NCI-H2107 treated with DMSO at 0.1 percent for 48 hours (cell line): ENCODE measurements at regions not wholly inside any gene's neighbourhood (a gene's known extent, or its start where the extent isn't known, plus 50 kb on each side); places are given as distances from the start of the nearest gene placed in this dataset.

ENCODE experiments used
- DNase-seq: peaks from one replicate; lab custom pipeline; 2025; ENCODE audit not compliant: unreplicated experiment; lab: John Stamatoyannopoulos, UW

GRCh38 chr18:77505499-77505898, 255.9 kb downstream of the GALR1 start:
- DNase-seq: no peak

- no peak for DNase-seq
Measured at GRCh38 chr18:77512152-77512551, 262.5 kb downstream of the GALR1 start.

GRCh38 chr18:77517901-77518300, 268.3 kb downstream of the GALR1 start:
- no peak for DNase-seq

- no peak for DNase-seq
Measured at GRCh38 chr18:77520767-77521166, 271.1 kb downstream of the GALR1 start.

DNA sequence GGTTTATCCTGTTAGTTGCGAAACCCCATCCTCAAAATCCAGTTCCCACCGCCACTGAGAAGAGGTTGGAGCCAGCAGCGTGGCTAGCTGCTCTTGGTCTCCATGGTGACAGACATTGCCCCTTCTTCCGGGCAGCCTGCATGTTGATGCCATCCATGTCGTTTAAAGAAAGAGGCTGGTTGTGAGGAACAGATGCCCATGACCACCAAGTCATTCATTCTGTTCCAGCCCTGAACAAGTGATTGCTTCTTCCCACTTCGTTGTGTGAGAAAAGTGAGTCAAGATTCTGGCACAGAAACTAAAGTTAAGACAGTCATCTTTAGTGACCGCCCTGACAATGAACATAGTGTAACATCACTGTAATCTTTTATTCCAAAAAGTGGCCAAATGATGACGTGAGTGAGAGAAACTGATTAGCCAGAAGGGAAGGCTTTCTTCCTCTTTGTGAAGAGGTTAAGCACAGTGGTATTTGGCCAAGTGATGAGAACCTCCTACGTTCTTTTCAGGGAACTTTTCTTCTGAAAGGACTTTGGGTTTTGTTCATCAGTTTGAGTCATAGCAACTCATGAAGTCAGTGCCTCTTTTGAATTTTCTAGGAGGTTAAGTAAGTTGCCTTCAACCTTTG, 272.5 kb downstream of the GALR1 start:
- no peak for DNase-seq

DNA sequence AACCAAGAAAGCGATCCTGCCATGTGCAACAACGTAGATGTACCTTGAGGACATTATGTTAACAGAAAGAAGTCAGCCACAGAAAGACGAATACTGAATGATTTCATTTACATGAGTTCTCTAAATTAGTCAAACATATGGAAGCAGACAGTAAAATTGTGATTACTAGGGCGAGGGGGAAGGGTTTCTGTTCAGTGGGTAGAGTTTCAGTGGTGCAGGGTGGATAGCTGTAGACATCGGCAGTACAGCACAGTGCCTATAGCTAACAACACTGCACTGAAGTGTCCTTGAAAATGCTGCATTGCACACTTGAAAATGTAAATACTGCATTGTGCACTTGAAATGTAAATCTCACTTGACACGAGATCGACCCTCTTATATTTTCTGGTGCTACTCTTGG, 275.3 kb downstream of the GALR1 start:
- DNase-seq: peak; percentile 33

DNA sequence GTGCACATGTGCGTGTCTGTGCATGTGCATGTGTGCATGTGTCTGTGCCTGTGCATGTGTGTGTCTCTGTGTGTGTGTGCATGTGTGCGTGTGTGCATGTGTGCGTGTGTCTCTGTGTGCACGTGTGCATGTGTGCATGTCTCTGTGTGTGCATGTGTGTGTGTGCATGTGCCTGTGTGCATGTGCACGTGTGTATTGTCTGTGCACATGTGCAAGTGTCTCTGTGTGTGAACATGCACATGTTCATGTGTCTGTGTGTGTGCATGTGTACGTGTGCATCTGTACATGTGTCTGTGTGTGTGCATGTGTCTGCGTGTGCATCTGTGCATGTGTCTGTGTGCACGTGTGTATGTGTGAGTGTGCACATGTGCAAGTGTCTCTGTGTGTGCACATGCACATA, 277.3 kb downstream of the GALR1 start:
- DNase-seq: no peak

- DNase-seq: no peak
Measured at GRCh38 chr18:77528872-77529271, 279.2 kb downstream of the GALR1 start.

DNA sequence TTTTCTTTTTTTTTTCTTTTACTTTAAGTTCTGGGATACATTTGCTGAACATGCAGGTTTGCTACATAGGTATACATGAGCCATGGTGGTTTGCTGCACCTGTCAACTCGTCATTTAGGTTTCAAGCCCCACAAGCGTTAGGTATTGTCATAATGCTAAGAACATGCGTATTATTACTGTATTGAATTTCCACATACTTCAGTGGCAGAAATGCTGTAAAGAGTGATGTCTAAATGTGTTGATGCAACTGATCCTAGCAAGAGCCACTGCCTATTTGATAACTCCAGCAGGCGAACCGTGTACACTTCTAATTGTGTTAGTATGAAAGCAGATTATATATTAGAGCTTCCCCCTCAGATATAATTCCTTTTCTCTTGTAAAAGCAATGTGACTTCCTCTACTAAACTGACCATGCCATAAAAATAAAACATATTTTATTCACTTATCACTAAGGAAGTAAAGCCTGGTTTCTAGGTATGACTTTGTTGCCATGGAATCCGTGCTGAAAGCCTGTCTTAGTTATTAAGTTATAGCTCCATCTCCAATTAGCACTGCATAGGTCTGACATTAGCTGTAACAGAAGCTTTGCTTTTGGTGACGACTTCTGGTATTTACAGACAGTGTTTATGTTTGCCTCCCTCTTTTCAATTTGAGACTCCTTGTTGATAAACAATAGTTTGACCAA, 280.0 kb downstream of the GALR1 start:
- DNase-seq: peak; percentile 96

- DNase-seq: no peak
Measured at GRCh38 chr18:77530732-77531131, 281.1 kb downstream of the GALR1 start.

GRCh38 chr18:77539860-77540259, 290.2 kb downstream of the GALR1 start:
- no peak for DNase-seq

GRCh38 chr18:77544792-77545191, 295.1 kb downstream of the GALR1 start:
- DNase-seq: no peak

DNA sequence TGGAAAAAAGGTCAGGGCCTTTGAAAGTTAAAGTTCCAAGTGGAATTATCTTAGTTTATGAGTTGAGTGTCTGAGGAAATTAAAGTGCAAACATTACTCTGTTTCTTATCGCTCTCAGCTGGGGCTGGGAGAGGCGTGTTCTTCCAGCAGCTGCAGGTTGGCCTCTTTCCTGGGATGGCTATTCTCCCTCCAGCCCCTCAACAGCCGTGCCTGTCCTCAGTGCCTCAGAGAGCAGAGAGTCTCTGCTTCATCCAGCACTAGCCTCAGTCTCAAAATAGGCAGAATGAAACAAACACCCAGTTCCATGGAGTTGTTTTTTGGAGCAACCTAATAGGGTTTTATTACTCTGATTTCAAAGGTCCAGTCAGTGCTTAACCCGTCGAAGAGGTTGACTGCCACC, 298.1 kb downstream of the GALR1 start:
- DNase-seq: no peak

- no peak for DNase-seq
Measured at GRCh38 chr18:77548790-77549420, 299.3 kb downstream of the GALR1 start.

GRCh38 chr18:77550625-77551024, 301.0 kb downstream of the GALR1 start:
- DNase-seq: no peak

DNA sequence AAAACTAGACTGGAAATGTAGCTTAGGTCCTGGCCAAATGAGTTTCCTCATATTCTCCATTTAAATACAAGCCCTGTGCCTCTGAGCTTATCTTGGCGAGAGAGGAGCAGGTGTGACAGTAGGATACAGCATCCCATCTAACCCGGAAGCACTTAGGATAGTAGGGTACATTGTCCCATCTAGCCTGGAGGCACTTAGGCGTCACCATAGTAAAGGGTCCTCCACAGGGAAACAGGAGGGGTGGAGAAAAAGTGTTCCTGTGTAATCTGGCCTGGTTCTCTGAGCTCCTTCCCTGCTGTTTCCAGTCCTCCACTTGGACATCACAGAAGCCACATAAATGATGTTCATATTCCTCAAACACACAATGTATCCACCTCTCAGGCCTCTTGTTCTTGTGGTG, 301.4 kb downstream of the GALR1 start:
- DNase-seq: no peak

DNA sequence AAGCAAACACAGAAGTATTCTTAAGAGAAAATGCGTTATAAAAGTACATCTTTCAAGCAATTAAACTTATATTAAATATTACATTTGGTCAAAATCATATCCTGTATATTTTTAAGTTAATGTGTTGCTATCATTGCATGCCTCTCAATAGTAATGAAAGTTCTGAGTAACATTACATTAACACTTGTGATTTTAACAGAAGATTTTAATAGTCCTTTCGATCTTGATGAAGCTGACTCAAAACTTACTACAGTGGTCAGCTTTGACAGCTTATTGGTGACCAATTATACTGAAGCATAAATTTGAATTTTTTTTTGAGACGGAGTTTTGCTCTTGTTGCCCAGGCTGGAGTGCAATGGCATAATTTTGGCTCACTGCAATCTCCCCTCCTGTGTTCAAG, 303.3 kb downstream of the GALR1 start:
- no peak for DNase-seq

DNA sequence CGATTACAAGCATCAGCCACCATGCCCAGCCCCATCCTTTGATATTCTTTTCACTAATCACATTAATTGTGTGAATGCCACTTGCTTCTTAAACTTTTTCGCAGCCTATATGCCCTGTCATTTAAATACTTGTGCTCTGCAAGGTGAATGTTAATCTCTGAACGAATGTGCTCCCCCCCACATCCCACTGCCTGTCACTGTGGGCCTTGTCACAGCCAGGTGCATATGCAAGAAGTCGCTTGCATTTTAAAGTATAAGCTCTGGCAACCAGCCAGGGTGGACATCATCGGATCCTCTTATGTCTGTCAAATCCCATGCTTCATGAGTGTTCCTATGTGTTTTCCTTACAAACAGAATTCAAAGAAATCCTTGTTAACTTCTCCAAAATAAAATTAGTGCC, 304.4 kb downstream of the GALR1 start:
- DNase-seq: no peak

GRCh38 chr18:77557046-77557587, 307.5 kb downstream of the GALR1 start:
- no peak for DNase-seq

GRCh38 chr18:77559274-77559910, 309.7 kb downstream of the GALR1 start:
- peak; percentile 41 for DNase-seq

GRCh38 chr18:77560341-77560992, 310.8 kb downstream of the GALR1 start:
- no peak for DNase-seq
